Omental fat pad (tissue), 3 donors: ENCODE measurements at regions not wholly inside any gene's neighbourhood (a gene's known extent, or its start where the extent isn't known, plus 50 kb on each side); places are given as distances from the start of the nearest gene placed in this dataset.

ENCODE experiments used
- ATAC-seq: fragments of 150-250 bp; one replicate; pipeline ENCODE4 v1.9.1; 2016; ENCODE audit warnings: mild to moderate bottlenecking, moderate library complexity; ENCODE audit not compliant: low FRiP score
- DNase-seq: peaks from one replicate; pipeline ENCODE4 v3.0.0-alpha.2; 2019; ENCODE audit warnings: low spot score
- TF ChIP-seq, protein P1 (sequence below), 3 donors: fragments of 450-650 bp; IDR thresholded peaks; one replicate each; pipeline ENCODE4 v1.5.1; 2016 to 2017; ENCODE audit warnings: antibody characterized with exemption in 3 of 3, mild to moderate bottlenecking in 3 of 3, moderate library complexity in 2 of 3

DNA sequence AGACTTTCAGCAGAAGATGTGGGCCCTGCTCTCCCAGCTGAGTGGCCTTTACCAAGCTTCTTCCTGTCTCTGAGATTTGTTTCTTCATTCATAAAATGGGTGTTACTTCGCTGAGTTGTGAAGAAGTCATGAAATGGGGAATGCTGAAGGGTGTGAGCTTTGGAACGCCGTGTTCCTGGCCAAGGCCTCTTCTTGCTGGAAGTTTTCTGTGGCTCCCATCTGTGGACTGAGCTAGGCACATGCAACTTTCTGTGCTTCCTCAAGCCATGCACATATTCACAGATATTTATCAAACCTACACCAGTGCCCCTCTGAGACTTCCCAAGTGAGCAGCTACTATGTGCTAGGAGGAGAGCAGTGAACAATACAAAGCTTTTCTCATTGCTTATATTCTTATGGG is 106.3 kb upstream of the JUN start:
- ATAC-seq (no peak), DNase-seq (no peak)
- TF ChIP-seq, protein P1, sequence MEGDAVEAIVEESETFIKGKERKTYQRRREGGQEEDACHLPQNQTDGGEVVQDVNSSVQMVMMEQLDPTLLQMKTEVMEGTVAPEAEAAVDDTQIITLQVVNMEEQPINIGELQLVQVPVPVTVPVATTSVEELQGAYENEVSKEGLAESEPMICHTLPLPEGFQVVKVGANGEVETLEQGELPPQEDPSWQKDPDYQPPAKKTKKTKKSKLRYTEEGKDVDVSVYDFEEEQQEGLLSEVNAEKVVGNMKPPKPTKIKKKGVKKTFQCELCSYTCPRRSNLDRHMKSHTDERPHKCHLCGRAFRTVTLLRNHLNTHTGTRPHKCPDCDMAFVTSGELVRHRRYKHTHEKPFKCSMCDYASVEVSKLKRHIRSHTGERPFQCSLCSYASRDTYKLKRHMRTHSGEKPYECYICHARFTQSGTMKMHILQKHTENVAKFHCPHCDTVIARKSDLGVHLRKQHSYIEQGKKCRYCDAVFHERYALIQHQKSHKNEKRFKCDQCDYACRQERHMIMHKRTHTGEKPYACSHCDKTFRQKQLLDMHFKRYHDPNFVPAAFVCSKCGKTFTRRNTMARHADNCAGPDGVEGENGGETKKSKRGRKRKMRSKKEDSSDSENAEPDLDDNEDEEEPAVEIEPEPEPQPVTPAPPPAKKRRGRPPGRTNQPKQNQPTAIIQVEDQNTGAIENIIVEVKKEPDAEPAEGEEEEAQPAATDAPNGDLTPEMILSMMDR (IDR thresholded peaks at IDR 0.05), result no peak

DNA sequence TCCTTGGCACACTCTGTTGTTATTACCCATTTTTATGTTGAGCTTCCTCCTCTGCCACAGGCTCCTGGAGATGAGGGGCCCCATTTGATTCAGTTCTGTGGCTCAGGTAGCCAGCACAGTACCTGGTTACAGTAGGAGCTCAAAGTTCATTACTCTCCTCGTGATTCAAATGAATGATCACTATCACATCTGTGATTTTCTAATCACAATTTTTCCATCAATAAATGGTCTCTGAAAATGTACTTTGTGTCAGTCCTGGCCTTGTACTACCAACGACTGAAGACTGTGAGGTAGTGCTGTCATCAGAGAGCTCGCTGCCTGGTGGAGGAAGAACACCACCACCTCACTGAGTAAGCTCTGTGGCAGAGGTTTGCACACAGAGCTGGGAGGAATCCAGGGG is 106.8 kb upstream of the JUN start:
- TF ChIP-seq, protein P1 (IDR thresholded peaks at IDR 0.05), result no peak
- DNase-seq (no peak), ATAC-seq (no peak)

DNA sequence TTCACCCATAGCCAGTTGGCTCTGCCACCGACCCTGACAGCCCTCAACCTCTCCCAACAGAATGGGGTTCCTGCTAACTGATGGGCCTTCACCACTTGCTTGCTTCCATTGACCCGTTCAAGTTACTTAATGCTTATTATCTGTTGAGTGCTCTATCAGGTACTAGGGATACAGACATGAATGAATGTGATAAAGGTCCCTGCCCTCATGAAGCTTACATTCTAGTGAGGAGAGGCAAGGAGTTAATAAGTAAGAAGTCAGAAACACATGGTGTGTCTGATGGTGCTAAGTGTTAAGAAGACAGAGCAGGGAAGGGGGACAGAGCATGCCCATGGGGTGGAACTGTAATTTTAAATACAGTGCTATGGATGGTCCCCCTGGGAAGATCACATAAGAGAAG is 107.5 kb upstream of the JUN start:
- no peak for DNase-seq
- TF ChIP-seq, protein P1 (IDR thresholded peaks at IDR 0.05), result no peak
- ATAC-seq, result no peak

DNA sequence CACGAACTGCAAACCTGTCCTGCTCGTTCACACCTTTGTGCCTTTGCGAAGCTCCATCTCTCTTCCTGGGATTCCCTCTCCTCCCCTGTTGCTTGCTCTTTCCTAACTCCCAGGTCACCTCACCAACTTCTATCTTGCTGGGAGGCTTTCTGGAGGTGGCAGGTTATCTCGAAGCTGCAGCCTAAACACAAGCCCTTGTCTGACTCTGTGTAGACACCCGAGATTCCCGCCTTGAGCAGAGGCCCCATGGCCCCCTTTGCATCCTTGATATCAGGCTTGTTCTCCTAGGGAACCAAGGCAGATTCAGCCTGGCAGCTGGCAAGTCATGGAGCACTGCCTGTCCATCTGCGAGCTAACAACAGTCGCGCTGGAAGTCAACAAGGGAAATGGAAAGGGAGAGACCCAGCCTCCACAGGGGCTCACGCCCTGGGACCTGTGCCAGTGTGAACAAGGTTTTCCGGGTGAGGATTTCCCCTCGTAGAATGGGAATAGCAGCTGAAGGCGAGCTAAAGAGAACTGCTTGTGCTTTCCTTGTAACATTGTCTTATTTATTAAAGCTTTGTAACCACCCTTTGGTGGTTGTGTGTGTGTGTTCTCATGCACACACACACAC is 109.5 kb upstream of the JUN start:
- DNase-seq (no peak), ATAC-seq (no peak)
- TF ChIP-seq, protein P1 (IDR thresholded peaks at IDR 0.05), result no peak

DNA sequence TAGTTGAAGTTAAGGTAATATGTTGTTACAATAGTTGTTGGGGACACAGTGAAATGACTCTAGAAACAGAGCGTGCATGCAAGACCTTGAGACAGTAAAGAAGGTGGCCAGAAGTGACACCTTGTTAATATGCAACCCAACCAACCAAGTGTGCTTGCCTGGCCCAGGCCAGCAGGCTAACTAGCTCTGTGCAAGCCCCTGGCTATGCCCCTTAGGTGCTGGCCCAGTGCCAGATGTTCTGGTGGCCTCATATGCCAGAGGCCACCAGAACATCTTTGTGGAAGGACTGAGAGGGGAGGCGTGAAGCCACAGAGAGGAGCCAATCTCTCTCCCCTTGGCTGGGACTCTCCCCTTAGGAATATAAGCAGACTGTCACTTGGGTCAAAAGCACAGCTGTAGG is 111.2 kb upstream of the JUN start:
- ATAC-seq, result no peak
- DNase-seq, result no peak
- TF ChIP-seq, protein P1 (IDR thresholded peaks at IDR 0.05), result no peak

DNA sequence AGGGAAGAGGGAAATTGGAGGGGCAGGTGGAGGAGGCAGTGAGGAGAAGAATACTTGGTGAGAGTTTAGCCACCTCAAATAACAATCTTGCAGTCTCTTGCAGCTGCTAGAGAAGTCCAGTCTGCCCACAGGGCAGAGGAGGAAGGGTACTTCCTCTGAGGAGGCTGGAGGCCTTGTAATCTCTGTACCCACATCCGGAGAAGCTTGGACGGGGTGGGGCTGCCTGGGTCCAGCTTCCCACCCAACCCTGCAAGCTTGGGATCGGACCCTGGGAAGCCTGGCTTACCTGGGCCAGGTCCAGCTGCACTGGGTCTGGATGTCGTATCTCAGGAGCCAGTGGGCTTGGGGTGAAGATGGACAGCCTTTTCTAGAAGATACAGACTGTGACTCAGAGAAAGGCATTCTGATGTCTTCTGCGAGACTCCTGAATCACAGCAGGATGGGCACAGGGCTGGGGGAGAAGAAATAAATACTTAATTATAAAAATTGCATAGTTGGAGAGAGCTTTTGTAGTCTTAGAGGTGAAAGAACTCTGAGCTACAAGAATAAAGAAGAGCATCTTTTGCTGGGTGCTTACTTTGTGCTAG is 111.8 kb upstream of the JUN start:
- TF ChIP-seq, protein P1 (IDR thresholded peaks at IDR 0.05), result no peak
- no peak for ATAC-seq

More for the DNA sequence above, 111.8 kb upstream of the JUN start:
- no peak for DNase-seq
